Erythroblast (primary cell): ENCODE measurements at regions not wholly inside any gene's neighbourhood (a gene's known extent, or its start where the extent isn't known, plus 50 kb on each side); places are given as distances from the start of the nearest gene placed in this dataset.

Source experiments
- DNase-seq, 2 experiments: peaks; one replicate each; lab custom pipeline; 2025; lab: John Stamatoyannopoulos, UW
- GATA1 ChIP-seq: IDR thresholded peaks from 2 replicates; pipeline ENCODE4 v1.6.1; 2011; ENCODE audit warnings: low read depth, mild to moderate bottlenecking, control low read depth, low read length, moderate library complexity
- POLR2A ChIP-seq: IDR thresholded peaks from 2 replicates; pipeline ENCODE4 v1.6.1; 2011; ENCODE audit warnings: mild to moderate bottlenecking, low read length

DNA sequence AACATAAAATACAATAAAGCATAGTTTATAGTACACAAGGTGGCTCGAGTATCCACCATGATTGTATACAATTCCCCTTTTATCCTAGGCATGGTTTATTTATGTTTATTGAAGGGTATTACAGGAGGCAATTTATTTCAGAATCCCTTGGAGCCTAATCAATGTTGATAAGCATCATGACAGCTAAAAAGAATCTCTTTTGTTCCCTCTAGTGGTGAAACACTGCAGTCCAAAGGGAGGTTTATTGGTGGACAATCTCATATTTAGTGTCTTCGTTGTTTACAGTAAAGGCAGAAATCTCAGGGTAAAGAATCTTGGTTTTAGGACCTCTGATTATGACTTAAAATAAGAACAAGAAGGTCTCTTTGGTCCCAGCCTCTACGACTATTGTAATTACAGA, 1712.5 kb downstream of the C4orf33 start:
- DNase-seq: peak in 1 of 2 experiments; percentile 2
- TF ChIP-seq POLR2A: no peak

DNA sequence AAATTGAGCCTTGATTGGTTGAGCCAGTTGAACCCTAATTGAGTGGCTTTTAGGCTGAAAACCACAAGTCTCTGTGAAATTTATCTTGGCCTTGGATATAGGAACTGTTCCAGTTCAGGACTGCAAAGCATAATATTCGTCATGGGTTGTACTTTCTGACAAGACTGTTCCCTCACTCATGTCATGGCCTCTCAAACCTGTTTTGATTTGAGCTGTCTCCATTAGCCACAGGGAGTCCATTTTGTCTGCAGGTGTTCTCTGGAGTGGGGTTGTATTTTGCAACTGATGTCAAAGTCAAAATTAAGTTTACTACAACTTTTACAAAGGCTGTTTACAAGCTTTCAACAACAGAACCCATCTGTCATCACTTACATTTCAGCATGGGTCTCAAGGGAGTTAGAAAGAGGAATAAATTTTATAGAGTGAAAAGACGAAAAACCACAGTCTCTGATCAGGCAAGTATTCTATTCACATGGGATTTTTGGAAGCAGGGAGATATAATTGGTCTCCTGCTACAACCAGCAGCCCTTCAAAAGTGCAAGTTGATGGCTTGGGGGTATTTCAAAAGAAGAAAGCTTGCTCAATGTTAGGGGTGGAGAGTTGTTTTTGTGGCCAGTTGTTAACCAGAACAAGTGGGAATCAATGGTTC, 1716.3 kb downstream of the C4orf33 start:
- no peak for DNase-seq
- TF ChIP-seq GATA1 (no peak), POLR2A (no peak)

DNA sequence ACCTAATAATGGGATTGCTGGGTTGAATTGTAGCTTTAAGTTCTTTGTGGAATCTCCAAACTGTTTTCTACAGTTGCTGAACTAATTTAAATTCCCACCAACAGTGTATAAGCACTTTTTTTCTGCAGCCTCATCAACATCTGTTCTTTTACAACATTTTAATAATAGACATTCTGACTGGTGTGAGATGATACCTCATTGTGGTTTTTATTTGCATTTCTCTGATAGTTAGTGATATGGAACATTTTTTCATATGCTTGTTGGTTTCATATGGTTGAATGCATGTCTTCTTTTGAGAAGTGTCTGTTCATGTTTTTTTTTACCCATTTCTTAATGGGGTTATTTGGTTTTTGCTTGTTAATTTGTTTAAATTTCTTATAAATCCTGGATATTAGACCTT, 1718.9 kb downstream of the C4orf33 start:
- no peak for DNase-seq
- TF ChIP-seq POLR2A: no peak
- no peak for TF ChIP-seq GATA1

DNA sequence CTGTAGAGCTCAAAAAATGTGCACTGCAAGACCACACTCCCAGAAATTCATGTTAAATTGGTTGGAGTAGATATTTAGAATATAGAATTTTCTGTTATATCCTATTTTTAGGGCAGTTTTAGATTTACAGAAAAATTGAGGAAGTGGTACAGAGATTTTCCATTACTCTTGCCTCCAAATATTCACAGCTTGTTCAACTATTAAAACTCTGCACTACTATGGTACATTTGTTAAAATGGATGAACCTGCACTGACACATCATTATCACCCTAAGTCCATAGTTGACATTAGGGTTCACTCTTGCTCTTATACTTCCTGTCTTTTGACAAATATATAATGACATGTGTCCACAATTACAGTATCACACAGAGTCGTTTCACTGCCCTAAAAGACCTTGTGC, 1724.5 kb downstream of the C4orf33 start:
- TF ChIP-seq GATA1 (no peak), POLR2A (no peak)
- DNase-seq: no peak

DNA sequence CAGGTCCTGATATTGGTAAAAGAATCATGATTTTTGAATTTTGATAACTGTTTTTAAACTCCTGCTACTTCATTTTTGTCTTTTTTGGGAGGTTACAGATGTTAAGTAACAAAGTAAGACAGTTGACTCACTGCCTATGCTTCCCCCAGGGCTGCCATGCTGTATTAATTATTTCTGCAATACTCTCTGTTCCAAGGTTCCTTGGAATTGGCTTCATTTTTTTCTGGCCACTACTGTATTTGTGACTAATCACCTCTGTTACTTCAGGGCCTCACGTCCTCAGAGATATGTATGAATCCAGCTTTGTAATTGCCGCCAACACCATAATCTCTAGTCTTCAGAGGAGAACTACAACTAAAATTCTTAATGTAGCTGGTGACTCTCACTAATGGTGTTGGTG, 1729.3 kb downstream of the C4orf33 start:
- no peak for DNase-seq
- TF ChIP-seq GATA1 (no peak), POLR2A (no peak)

DNA sequence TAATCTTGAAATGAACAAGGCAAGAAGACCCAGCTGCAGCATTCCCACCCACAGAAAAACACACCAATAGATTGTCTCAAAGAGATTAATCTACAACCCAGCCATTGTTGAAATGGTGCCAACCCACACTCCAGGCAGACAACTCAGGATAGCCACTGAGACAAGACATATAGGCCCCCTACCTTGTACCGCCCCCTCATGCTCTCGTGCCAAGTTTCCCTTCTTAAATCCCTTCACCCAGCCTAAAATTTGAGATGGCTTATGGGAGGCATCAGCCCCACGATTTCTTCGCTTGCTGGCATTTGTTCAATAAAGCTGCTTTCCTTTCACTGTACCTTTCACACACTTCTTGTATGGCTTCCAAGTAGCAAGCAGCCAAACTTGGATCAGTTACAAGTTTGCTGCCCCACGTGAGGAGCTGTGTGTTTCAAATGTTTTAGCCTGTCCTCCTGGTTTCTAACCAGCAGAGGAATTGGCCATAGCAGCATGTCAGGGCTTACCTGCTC, 1754.1 kb downstream of the C4orf33 start:
- DNase-seq: no peak
- TF ChIP-seq POLR2A (no peak), GATA1 (no peak)

DNA sequence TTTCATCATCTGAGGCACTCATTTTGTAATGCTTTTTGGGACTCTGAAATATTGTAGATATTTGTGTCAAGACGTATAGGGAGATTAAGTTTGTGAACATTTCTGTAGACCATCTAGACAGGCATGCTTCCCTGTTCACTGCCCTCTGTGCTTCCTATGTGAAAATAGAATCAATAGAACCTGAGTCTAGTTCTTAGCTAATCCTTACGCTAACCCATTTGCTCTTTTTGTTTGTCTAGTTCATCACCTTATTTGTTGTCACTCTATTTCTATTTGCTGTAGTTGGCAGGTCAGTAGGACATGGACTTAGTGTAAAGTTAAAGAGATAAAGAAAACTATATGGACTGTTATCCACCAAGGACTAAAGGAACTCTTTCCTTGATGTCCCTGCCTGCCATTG, 1755.2 kb downstream of the C4orf33 start:
- no peak for DNase-seq

DNA sequence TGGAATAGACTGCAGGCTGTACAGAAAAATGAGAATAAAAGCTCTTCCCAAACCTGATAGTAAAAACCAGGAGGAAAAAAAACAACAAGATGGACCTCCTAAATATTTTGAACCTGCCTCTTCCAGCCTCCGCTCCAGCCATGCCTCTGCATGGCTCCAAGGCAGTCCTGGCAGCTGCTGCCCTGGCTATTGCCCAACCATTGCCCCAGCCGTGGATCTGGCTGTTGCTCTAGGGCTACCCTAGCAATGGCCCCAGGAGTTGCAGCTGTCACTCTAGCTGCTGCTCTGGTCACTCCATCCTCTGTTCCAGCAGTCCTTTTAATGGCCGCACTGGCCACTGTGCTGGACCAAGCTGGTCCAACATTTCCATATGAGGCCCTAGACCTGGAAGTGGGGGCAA, 1756.0 kb downstream of the C4orf33 start:
- TF ChIP-seq GATA1 (no peak), POLR2A (no peak)
- DNase-seq: no peak

More for the DNA sequence above, 1755.2 kb downstream of the C4orf33 start:
- no peak for TF ChIP-seq GATA1
- no peak for TF ChIP-seq POLR2A

DNA sequence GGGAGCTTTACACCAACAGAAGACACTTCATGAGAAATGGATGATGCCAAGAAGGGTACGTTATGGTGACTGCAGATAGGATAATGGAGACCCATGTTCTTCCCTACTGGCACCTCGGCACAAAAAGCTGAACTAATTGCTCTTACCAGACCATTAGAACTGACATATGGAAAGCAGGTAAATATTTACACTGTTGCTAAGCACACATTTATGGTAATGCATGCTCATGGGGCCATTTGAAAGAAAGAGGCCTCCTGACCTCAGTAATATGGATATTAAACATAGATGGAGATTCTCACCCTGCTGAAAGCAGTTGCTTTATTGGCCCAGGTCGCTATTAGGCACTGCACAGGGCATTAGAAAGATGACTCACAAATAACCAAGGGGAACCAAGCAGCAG, 1759.6 kb downstream of the C4orf33 start:
- no peak for DNase-seq
- TF ChIP-seq GATA1 (no peak), POLR2A (no peak)

DNA sequence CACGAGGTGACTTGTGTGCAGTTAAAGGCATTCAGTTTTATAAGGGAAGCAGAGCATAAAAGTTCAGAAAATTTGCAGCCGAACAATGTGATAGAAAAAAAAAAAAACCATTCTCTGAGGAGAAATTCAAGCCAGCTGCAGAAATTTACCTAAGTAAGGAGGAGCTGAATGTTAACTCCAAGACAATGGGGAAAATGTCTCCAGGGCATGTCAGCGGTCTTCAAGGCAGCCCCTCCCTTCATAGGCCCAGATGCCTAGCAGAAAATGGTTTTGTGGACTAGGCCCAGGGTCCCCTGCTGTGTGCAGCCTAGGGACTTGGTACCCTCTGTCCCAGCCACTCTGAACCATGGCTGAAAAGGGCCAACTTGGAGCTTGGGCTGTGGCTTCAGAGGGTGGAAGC, 1764.0 kb downstream of the C4orf33 start:
- DNase-seq: no peak
- TF ChIP-seq GATA1 (no peak), POLR2A (no peak)

DNA sequence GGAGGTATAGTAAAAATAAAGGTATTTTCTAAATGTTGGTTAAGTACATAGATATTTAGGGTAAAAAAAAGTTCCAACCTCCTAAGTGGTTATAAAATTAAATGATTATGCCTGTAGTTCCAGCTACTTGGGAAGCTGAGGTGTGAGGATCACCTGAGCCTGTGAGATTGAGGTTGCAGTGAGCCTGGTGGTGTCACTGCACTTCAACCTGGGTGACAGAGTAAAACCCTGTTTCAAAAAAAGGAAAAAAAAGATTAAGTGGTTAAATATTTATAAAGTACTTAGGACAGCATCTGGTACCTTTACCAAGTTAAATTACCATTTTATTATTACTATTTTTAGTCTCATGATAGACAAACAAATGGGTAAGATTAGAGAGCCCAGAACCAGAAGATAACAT, 1801.0 kb downstream of the C4orf33 start:
- TF ChIP-seq GATA1 (no peak), POLR2A (no peak)

DNA sequence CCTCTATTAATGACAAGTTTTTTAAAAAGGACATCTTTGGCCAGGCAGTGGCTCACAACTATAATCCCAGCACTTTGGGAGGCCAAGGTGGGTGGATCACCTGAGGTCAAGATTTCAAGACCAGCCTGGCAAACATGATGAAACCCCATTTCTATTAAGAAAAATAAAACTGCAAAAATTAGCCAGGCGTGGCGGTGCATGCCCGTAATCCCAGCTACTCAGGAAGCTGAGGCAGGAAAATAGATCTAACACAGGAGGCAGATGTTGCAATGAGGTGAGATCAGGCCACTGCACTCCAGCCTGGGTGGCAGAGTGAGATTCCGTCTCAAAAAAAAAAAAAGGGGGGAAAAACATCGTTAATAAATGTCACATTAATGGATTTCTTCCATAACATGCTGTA, 1805.4 kb downstream of the C4orf33 start:
- no peak for TF ChIP-seq GATA1
- TF ChIP-seq POLR2A: no peak
- no peak for DNase-seq

More for the DNA sequence above, 1801.0 kb downstream of the C4orf33 start:
- DNase-seq: no peak

DNA sequence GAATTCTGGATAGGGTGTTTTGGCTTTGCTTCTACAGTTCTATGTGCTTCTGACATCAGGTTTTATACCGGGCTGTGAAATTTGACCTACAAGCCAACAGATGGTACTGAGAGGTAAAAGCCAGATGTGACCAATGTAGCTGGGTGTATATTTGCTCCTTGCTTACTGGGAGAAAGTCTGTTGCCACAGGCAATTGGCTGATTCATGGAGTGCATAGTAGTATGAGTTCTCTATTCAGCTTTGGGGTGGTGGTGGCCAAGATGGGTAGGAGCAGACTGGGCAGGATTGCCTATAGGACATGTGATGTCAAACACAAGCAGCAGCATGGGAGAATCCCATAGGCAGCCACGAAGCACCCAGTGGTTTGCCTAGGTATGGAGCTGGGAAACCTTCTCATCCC, 1827.0 kb downstream of the C4orf33 start:
- no peak for TF ChIP-seq GATA1
- TF ChIP-seq POLR2A: no peak
- DNase-seq: no peak

DNA sequence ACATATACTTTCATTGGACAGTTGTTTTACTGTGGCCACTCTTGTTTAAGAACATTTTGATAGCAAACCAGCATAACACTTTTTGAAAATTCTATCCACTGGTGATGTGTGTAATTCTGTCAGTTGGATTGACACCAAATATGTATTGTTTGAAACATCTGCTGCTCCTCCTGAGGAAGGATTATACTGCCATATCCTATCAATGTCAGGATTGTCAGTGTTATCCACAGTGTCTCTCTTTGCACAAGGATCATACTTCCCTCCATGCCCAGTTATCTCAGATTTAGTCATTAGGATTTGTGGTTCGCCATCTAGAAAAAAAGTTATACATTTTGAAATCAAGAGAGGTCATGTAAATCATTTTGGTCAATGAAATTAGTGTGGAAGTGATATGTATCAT, 1859.6 kb downstream of the C4orf33 start:
- DNase-seq: no peak
- no peak for TF ChIP-seq GATA1
- no peak for TF ChIP-seq POLR2A

DNA sequence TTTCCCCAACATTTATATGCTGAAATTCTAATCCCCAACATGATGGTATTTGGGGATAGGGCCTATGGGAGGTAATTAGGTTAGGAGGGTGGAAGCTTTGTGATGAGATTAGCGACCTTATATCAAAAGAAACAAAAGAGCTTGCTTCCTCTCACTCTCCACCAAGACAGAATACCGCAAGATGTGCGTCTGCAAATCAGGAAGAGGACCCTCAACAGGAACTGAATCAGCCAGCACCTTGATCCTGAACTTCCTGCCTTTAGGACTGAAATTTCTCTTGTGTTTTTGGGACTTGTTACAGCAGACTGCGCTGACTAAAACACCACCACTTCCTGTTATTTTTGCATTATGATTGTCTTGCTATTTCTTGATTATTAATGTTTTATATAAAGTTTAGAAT, 1889.4 kb downstream of the C4orf33 start:
- TF ChIP-seq GATA1 (no peak), POLR2A (no peak)
- DNase-seq: no peak

DNA sequence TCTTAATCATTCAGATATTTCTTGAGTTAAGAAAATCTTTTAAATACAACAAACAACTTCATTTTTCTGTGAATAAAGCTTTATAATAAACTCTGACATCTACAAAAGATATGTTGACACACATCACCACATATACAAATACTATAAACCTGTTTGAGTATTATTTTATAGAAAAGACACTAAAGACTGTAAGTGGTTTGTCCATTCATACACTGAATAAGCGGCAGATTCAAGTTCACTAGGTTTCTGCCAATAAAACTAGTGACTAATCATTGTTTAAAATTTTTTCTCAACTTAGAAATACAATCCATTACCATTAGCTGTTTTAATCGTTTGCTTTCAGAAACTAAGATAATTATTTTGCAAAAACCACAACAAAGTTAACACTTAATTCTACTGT, 1900.0 kb downstream of the C4orf33 start:
- no peak for DNase-seq
- no peak for TF ChIP-seq GATA1
- no peak for TF ChIP-seq POLR2A
